ENCODE measurements at regions not wholly inside any gene's neighbourhood (a gene's known extent, or its start where the extent isn't known, plus 50 kb on each side); places are given as distances from the start of the nearest gene placed in this dataset.

GRCh38 chr11:112632866-112633505 lies 328.2 kb upstream of the NCAM1 start:
- Histone ChIP-seq H3K9ac (ENCODE audit: low read length) (no peak overlapping the region), H3K9me3 (ENCODE audit: control insufficient read depth, low read length) (no peaks in the 10 kb centered on the region), H3K4me1 (ENCODE audit: control insufficient read depth, insufficient read depth, low read length) (no peaks in the 10 kb centered on the region), H3K27me3 (replicated peaks; ENCODE audit: control insufficient read depth, insufficient read depth, low read length) (peaks cover 33% of the 10 kb centered on the region), H3K36me3 (ENCODE audit: control insufficient read depth, insufficient read depth, low read length, severe bottlenecking) (no peaks in the 10 kb centered on the region), H3K4me3 (ENCODE audit: low read length) (no peak overlapping the region)
- no peak for DNase-seq (ENCODE audit: low read depth)

GRCh38 chr11:112634551-112634950 lies 326.7 kb upstream of the NCAM1 start:
- Histone ChIP-seq H3K9ac (ENCODE audit: low read length) (no peak overlapping the region), H3K36me3 (ENCODE audit: control insufficient read depth, insufficient read depth, low read length, severe bottlenecking) (no peaks in the 10 kb centered on the region), H3K4me1 (ENCODE audit: control insufficient read depth, insufficient read depth, low read length) (no peaks in the 10 kb centered on the region), H3K9me3 (ENCODE audit: control insufficient read depth, low read length) (peaks cover 12% of the 10 kb centered on the region), H3K4me3 (ENCODE audit: low read length) (no peak overlapping the region), H3K27me3 (replicated peaks; ENCODE audit: control insufficient read depth, insufficient read depth, low read length) (peaks cover 27% of the 10 kb centered on the region)
- no peak for DNase-seq (ENCODE audit: low read depth)

- Histone ChIP-seq H3K36me3 (ENCODE audit: control insufficient read depth, insufficient read depth, low read length, severe bottlenecking) (no peaks in the 10 kb centered on the region), H3K27me3 (replicated peaks; ENCODE audit: control insufficient read depth, insufficient read depth, low read length) (peaks cover 23% of the 10 kb centered on the region), H3K4me1 (ENCODE audit: control insufficient read depth, insufficient read depth, low read length) (no peaks in the 10 kb centered on the region), H3K4me3 (ENCODE audit: low read length) (no peak overlapping the region), H3K9me3 (ENCODE audit: control insufficient read depth, low read length) (peaks cover 18% of the 10 kb centered on the region), H3K9ac (ENCODE audit: low read length) (no peak overlapping the region)
- DNase-seq (ENCODE audit: low read depth): no peak
Measured at GRCh38 chr11:112634995-112635737, 326.1 kb upstream of the NCAM1 start.

- Histone ChIP-seq H3K4me3 (ENCODE audit: low read length) (no peak overlapping the region), H3K36me3 (ENCODE audit: control insufficient read depth, insufficient read depth, low read length, severe bottlenecking) (no peaks in the 10 kb centered on the region), H3K27me3 (replicated peaks; ENCODE audit: control insufficient read depth, insufficient read depth, low read length) (peaks cover 9% of the 10 kb centered on the region), H3K9ac (ENCODE audit: low read length) (no peak overlapping the region), H3K9me3 (ENCODE audit: control insufficient read depth, low read length) (peaks cover 28% of the 10 kb centered on the region), H3K4me1 (ENCODE audit: control insufficient read depth, insufficient read depth, low read length) (no peaks in the 10 kb centered on the region)
- DNase-seq (ENCODE audit: low read depth): no peak
Measured at GRCh38 chr11:112637076-112637475, 324.1 kb upstream of the NCAM1 start.

- H3K27me3 ChIP-seq (replicated peaks; ENCODE audit: control insufficient read depth, insufficient read depth, low read length): peaks cover 4% of the 10 kb centered on the region
Measured at GRCh38 chr11:112637876-112638275, 323.3 kb upstream of the NCAM1 start.

GRCh38 chr11:112639469-112639868 lies 321.8 kb upstream of the NCAM1 start:
- H3K27me3 ChIP-seq (replicated peaks; ENCODE audit: control insufficient read depth, insufficient read depth, low read length): no peaks in the 10 kb centered on the region
- no peak for DNase-seq (ENCODE audit: low read depth)
- no peak overlapping the region for H3K9ac ChIP-seq (ENCODE audit: low read length)
- H3K9me3 ChIP-seq (ENCODE audit: control insufficient read depth, low read length): peaks cover 32% of the 10 kb centered on the region
- no peaks in the 10 kb centered on the region for H3K4me1 ChIP-seq (ENCODE audit: control insufficient read depth, insufficient read depth, low read length)
- H3K4me3 ChIP-seq (ENCODE audit: low read length): no peak overlapping the region
- H3K36me3 ChIP-seq (ENCODE audit: control insufficient read depth, insufficient read depth, low read length, severe bottlenecking): no peaks in the 10 kb centered on the region

More at GRCh38 chr11:112637876-112638275, 323.3 kb upstream of the NCAM1 start:
- Histone ChIP-seq H3K9me3 (ENCODE audit: control insufficient read depth, low read length) (peaks cover 31% of the 10 kb centered on the region), H3K9ac (ENCODE audit: low read length) (no peak overlapping the region), H3K36me3 (ENCODE audit: control insufficient read depth, insufficient read depth, low read length, severe bottlenecking) (no peaks in the 10 kb centered on the region), H3K4me3 (ENCODE audit: low read length) (no peak overlapping the region), H3K4me1 (ENCODE audit: control insufficient read depth, insufficient read depth, low read length) (no peaks in the 10 kb centered on the region)
- no peak for DNase-seq (ENCODE audit: low read depth)

- no peak for DNase-seq (ENCODE audit: low read depth)
- Histone ChIP-seq H3K36me3 (ENCODE audit: control insufficient read depth, insufficient read depth, low read length, severe bottlenecking) (no peaks in the 10 kb centered on the region), H3K4me3 (ENCODE audit: low read length) (no peak overlapping the region), H3K9ac (ENCODE audit: low read length) (no peak overlapping the region), H3K27me3 (replicated peaks; ENCODE audit: control insufficient read depth, insufficient read depth, low read length) (no peaks in the 10 kb centered on the region), H3K4me1 (ENCODE audit: control insufficient read depth, insufficient read depth, low read length) (no peaks in the 10 kb centered on the region), H3K9me3 (ENCODE audit: control insufficient read depth, low read length) (peaks cover 37% of the 10 kb centered on the region)
Measured at GRCh38 chr11:112643416-112643815, 317.8 kb upstream of the NCAM1 start.

GRCh38 chr11:112644410-112645131 lies 316.6 kb upstream of the NCAM1 start:
- DNase-seq (ENCODE audit: low read depth): no peak
- no peaks in the 10 kb centered on the region for H3K4me1 ChIP-seq (ENCODE audit: control insufficient read depth, insufficient read depth, low read length)
- no peaks in the 10 kb centered on the region for H3K36me3 ChIP-seq (ENCODE audit: control insufficient read depth, insufficient read depth, low read length, severe bottlenecking)
- H3K9ac ChIP-seq (ENCODE audit: low read length): no peak overlapping the region
- no peaks in the 10 kb centered on the region for H3K27me3 ChIP-seq (replicated peaks; ENCODE audit: control insufficient read depth, insufficient read depth, low read length)
- H3K4me3 ChIP-seq (ENCODE audit: low read length): no peak overlapping the region
- H3K9me3 ChIP-seq (ENCODE audit: control insufficient read depth, low read length): peaks cover 25% of the 10 kb centered on the region

- Histone ChIP-seq H3K9me3 (ENCODE audit: control insufficient read depth, low read length) (peaks cover 6% of the 10 kb centered on the region), H3K36me3 (ENCODE audit: control insufficient read depth, insufficient read depth, low read length, severe bottlenecking) (no peaks in the 10 kb centered on the region), H3K4me1 (ENCODE audit: control insufficient read depth, insufficient read depth, low read length) (peaks cover 13% of the 10 kb centered on the region), H3K9ac (ENCODE audit: low read length) (no peak overlapping the region), H3K4me3 (ENCODE audit: low read length) (no peak overlapping the region), H3K27me3 (replicated peaks; ENCODE audit: control insufficient read depth, insufficient read depth, low read length) (no peaks in the 10 kb centered on the region)
- DNase-seq (ENCODE audit: low read depth): no peak
Measured at GRCh38 chr11:112649856-112650255, 311.4 kb upstream of the NCAM1 start.

- Histone ChIP-seq H3K4me3 (ENCODE audit: low read length) (no peak overlapping the region), H3K36me3 (ENCODE audit: control insufficient read depth, insufficient read depth, low read length, severe bottlenecking) (no peaks in the 10 kb centered on the region), H3K27me3 (replicated peaks; ENCODE audit: control insufficient read depth, insufficient read depth, low read length) (no peaks in the 10 kb centered on the region), H3K9ac (ENCODE audit: low read length) (no peak overlapping the region), H3K4me1 (ENCODE audit: control insufficient read depth, insufficient read depth, low read length) (peaks cover 19% of the 10 kb centered on the region), H3K9me3 (ENCODE audit: control insufficient read depth, low read length) (no peaks in the 10 kb centered on the region)
- DNase-seq (ENCODE audit: low read depth): no peak
Measured at GRCh38 chr11:112650527-112650926, 310.7 kb upstream of the NCAM1 start.

- Histone ChIP-seq H3K27me3 (replicated peaks; ENCODE audit: control insufficient read depth, insufficient read depth, low read length) (no peaks in the 10 kb centered on the region), H3K9me3 (ENCODE audit: control insufficient read depth, low read length) (no peaks in the 10 kb centered on the region), H3K36me3 (ENCODE audit: control insufficient read depth, insufficient read depth, low read length, severe bottlenecking) (no peaks in the 10 kb centered on the region), H3K4me1 (ENCODE audit: control insufficient read depth, insufficient read depth, low read length) (peaks cover 28% of the 10 kb centered on the region), H3K4me3 (ENCODE audit: low read length) (no peak overlapping the region), H3K9ac (ENCODE audit: low read length) (no peak overlapping the region)
- no peak for DNase-seq (ENCODE audit: low read depth)
Measured at GRCh38 chr11:112651386-112651785, 309.8 kb upstream of the NCAM1 start.

Data from adipocyte (in vitro differentiated cells).